Kidney (tissue), 13 donors: ENCODE measurements at regions not wholly inside any gene's neighbourhood (a gene's known extent, or its start where the extent isn't known, plus 50 kb on each side); places are given as distances from the start of the nearest gene placed in this dataset.
A peak's percentile ranks its signal among the peaks of the same experiment; 100 is the strongest.

ENCODE experiments used
- DNase-seq, 5 donors: peaks; one replicate each; pipeline ENCODE4 v3.0.0-alpha.2; 2013 to 2020
- FAIRE-seq: peaks from 2 replicates; lab custom pipeline; 2012; peaks lifted over from hg19 to GRCh38; lab: Jason Lieb, UNC
- H3K27ac ChIP-seq, 2 donors: one replicate each; pipeline ENCODE4 v1.7.0; 2013; ENCODE audit warnings: low read depth in 2 of 2, low read length in 2 of 2, inconsistent platforms in 1 of 2
- H3K27me3 ChIP-seq: one replicate; pipeline ENCODE4 v1.7.1; 2013; ENCODE audit warnings: low read length, inconsistent platforms; ENCODE audit not compliant: control insufficient read depth, insufficient read depth
- H3K36me3 ChIP-seq, 3 donors: one replicate each; pipeline versions ENCODE4 v1.7.0 to v1.7.1; 2013; ENCODE audit warnings: low read length in 3 of 3, control low read depth in 1 of 3, inconsistent platforms in 1 of 3; ENCODE audit not compliant: insufficient read depth in 3 of 3, control insufficient read depth in 2 of 3
- H3K4me1 ChIP-seq, 3 donors: one replicate each; pipeline versions ENCODE4 v1.7.0 to v1.7.1; 2013; ENCODE audit warnings: low read length in 3 of 3, inconsistent platforms in 1 of 3, low read depth in 1 of 3; ENCODE audit not compliant: control insufficient read depth in 2 of 3, insufficient read depth in 2 of 3
- H3K4me3 ChIP-seq, 3 donors: one replicate each; pipeline versions ENCODE4 v1.7.0 to v1.8.1; 2013; ENCODE audit warnings: low read length in 3 of 3, control low read depth in 1 of 3, inconsistent platforms in 1 of 3
- H3K9ac ChIP-seq, 3 donors: one replicate each; pipeline versions ENCODE4 v1.7.0 to v1.7.1; 2013; ENCODE audit warnings: low read length in 3 of 3, control low read depth in 1 of 3, inconsistent platforms in 1 of 3
- H3K9me3 ChIP-seq, 3 donors: one replicate each; pipeline versions ENCODE4 v1.7.0 to v1.7.1; 2013; ENCODE audit warnings: low read length in 3 of 3, control low read depth in 1 of 3, inconsistent platforms in 1 of 3; ENCODE audit not compliant: control insufficient read depth in 2 of 3, insufficient read depth in 1 of 3
- intact Hi-C: fragments of 100-400 bp; cut with DNase I; formaldehyde crosslinking; loops from one replicate; pipeline ENCODE4 v1.11.1; 2022
- TF ChIP-seq, protein P1 (sequence below): IDR thresholded peaks from 3 replicates; pipeline ENCODE4 v1.5.1; 2012; ENCODE audit warnings: mild to moderate bottlenecking, moderate library complexity, borderline replicate concordance; ENCODE audit not compliant: insufficient read depth; ENCODE audit errors: extremely low read depth
- donor health status: control.
- donor health status: control.
- donor health status: control.
- donor health status: control.
- donor health status: control.
- donor health status: DM: yes; HTN: yes; CAD: no.
- donor health status: Normal renal cell carcinoma (clear cell type).

DNA sequence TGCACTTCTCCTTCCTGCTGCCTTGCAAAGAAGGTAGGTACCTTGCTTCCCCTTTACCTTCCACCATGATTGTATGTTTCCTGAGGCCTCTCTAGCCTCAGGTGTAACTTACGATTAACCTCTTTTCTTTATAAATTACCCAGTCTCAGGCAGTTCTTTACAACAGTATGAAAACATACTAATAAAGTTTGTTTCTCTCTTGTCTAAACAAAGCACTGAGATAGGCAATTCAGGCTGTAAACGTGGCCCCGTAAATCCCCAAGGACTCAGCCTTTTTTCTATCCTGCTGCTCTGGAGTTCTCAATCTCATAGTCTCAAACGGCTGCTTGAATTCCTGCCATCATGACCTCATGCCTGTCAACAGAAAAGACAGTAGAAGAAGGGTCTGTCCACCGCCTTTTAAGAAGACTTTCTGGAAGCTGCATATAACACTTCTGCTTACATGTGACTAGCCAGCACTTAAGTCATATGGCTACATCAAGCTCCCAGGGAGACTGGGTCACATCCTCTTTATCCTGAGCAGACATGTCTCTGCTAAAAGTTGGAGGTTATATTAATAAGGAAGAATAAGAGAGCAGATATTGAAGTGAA, 257.8 kb downstream of the EBLN2 start:
- Histone ChIP-seq H3K9ac (no peak overlapping the region), H3K27me3 (no peaks in the 10 kb centered on the region), H3K4me1 (peaks cover 0 to under 1% (median 0%) of the 10 kb centered on the region in 3 donors), H3K36me3 (no peaks in the 10 kb centered on the region), H3K27ac (no peak overlapping the region), H3K9me3 (peaks cover 0 to 5% (median 1%) of the 10 kb centered on the region in 3 donors), H3K4me3 (no peak overlapping the region)
- TF ChIP-seq, protein P1, sequence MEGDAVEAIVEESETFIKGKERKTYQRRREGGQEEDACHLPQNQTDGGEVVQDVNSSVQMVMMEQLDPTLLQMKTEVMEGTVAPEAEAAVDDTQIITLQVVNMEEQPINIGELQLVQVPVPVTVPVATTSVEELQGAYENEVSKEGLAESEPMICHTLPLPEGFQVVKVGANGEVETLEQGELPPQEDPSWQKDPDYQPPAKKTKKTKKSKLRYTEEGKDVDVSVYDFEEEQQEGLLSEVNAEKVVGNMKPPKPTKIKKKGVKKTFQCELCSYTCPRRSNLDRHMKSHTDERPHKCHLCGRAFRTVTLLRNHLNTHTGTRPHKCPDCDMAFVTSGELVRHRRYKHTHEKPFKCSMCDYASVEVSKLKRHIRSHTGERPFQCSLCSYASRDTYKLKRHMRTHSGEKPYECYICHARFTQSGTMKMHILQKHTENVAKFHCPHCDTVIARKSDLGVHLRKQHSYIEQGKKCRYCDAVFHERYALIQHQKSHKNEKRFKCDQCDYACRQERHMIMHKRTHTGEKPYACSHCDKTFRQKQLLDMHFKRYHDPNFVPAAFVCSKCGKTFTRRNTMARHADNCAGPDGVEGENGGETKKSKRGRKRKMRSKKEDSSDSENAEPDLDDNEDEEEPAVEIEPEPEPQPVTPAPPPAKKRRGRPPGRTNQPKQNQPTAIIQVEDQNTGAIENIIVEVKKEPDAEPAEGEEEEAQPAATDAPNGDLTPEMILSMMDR: no peak
- DNase-seq (peak in 1 of 5 donors; percentile 28), FAIRE-seq (no peak)
- intact Hi-C loops: no loop called here

DNA sequence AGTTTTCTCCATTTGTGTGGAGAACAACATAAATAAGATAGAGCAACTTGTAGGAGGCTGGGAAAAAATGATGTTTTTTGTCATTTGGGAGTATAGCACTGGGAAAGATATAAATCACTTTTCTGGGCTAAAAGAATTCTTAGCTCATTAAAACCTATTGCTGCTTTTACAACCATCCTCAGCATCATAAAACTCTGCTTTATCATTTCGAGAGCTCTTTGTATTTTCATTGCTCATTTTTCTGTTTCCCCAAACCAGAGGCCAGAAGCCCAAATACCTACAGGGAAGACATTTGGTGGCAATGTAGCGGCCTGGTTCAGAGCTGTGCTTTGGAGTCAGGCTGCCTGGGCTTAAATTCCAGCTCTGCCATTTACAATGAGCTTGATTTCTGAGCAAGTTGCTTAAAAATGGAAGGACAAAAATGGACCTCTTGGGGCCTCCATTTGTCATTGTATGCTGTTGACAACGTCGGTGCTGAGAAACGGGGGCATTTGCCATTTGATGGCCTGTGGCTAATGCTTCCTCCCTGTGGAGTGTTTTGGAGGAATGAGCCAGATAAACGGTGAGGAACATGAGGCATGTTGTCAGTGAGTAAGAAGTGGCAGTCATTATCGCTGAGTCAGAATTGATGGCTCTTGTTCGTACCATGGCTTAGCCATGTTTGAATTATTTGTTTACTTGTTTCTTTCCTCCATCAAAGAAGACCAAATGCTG, 260.0 kb downstream of the EBLN2 start:
- Histone ChIP-seq H3K4me3 (no peak overlapping the region), H3K9me3 (peaks cover 0 to 5% (median 1%) of the 10 kb centered on the region in 3 donors), H3K27ac (no peak overlapping the region), H3K36me3 (no peaks in the 10 kb centered on the region), H3K9ac (no peak overlapping the region), H3K4me1 (peaks cover 0 to 4% (median 0%) of the 10 kb centered on the region in 3 donors), H3K27me3 (no peaks in the 10 kb centered on the region)
- intact Hi-C loops: no loop called here
- DNase-seq: peak in 1 of 5 donors; percentile 11
- TF ChIP-seq, protein P1: no peak
- FAIRE-seq: no peak

DNA sequence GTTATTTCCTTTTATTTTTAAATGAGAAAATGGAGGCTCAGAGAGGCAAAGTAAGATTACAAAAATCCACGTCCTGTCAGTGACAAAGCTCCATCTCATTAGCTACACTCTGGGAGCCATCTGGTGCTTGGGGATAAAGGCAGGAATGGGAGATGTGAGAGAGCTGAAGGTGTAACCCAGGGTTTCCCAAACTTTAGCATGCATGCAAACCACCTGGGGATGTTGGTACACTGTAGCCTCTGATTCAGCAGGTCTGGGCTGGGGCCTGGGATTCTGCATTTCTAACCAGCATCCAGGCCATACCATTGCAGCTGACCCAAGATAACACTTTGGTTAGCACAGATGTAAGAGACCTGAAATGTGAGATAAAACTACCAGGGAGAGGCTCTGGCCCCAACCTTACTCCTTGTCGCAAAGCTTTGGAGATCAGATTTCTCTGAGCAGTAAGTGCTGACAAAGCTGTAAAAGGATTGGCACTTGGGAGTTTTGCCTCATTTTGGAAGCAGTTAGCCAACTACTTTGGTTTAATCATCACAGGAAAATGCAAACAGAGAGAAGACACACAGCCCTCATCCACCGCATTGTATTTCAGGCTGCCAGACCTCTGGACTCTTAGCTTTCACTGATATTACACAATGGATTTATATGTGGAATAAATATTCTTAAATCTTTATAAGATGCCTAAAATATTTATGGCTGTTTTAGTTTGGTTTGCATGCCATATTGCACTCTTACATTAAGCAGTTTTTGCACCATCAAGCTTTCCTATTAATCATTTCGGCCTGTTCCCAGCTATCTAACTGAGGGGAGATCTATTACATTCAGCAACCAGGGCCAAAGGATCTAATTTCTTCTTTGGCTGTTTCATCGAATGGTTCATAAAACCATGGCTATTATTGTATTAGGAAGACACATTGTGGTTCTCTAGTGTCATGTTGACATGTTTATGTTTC, 263.0 kb downstream of the EBLN2 start:
- Histone ChIP-seq H3K27ac (no peak overlapping the region), H3K4me1 (peaks cover 0 to 4% (median 0%) of the 10 kb centered on the region in 3 donors), H3K9me3 (peaks cover 0 to 5% (median 1%) of the 10 kb centered on the region in 3 donors), H3K27me3 (no peaks in the 10 kb centered on the region), H3K36me3 (no peaks in the 10 kb centered on the region), H3K9ac (no peak overlapping the region), H3K4me3 (no peak overlapping the region)
- peak in 3 of 5 donors; percentile 61 to 85 (median 84) for DNase-seq
- TF ChIP-seq, protein P1: no peak
- intact Hi-C loops: no loop called here
- no peak for FAIRE-seq
